SU-DHL-6 (cell line): ENCODE measurements at regions not wholly inside any gene's neighbourhood (a gene's known extent, or its start where the extent isn't known, plus 50 kb on each side); places are given as distances from the start of the nearest gene placed in this dataset.
"Not testable (repeated sequence)": the region's sequence is repeated elsewhere in the genome, so short reads cannot be mapped to it uniquely, and the experiment has no call there.

Experiments
- H2AFZ ChIP-seq: fragments of 200-600 bp; sonication (generic); 2 replicates; pipeline ENCODE4 v1.6.1; 2014; ENCODE audit warnings: low read depth, mild to moderate bottlenecking, moderate library complexity, mixed read lengths, antibody characterized with exemption, low read length; ENCODE audit not compliant: severe bottlenecking
- H3F3A ChIP-seq: fragments of 200-600 bp; shearing (Covaris generic); 2 replicates; pipeline ENCODE4 v1.6.0; 2016; ENCODE audit warnings: antibody characterized with exemption, mild to moderate bottlenecking; ENCODE audit not compliant: insufficient read depth
- H3K27ac ChIP-seq: fragments of 200-600 bp; sonication (generic); 2 replicates; pipeline ENCODE4 v1.5.1; 2016; ENCODE audit warnings: low read depth, mild to moderate bottlenecking, low read length, moderate library complexity, mixed read lengths
- H3K27me3 ChIP-seq: fragments of 200-600 bp; sonication (generic), shearing (Covaris generic); 2 replicates; pipeline ENCODE4 v1.6.0; 2014; ENCODE audit warnings: mild to moderate bottlenecking, low read length
- H3K36me3 ChIP-seq: fragments of 200-600 bp; sonication (generic); 2 replicates; pipeline ENCODE4 v1.6.1; 2014; ENCODE audit warnings: mild to moderate bottlenecking, low read length, mixed read lengths
- H3K4me2 ChIP-seq: fragments of 300-600, 200-600 bp; shearing (Covaris generic), sonication (generic); 2 replicates; pipeline ENCODE4 v1.6.0; 2014; ENCODE audit warnings: low read length, low read depth, mild to moderate bottlenecking; ENCODE audit not compliant: poor library complexity, severe bottlenecking
- H3K4me3 ChIP-seq: fragments of 200-600 bp; sonication (generic); 2 replicates; pipeline ENCODE4 v1.5.1; 2014; ENCODE audit warnings: antibody characterized with exemption, low read length, mild to moderate bottlenecking, mixed read lengths; ENCODE audit not compliant: insufficient read depth, poor library complexity, severe bottlenecking
- H3K79me2 ChIP-seq: fragments of 200-600 bp; sonication (generic); 2 replicates; pipeline ENCODE4 v1.6.1; 2014; ENCODE audit warnings: mild to moderate bottlenecking, low read length, moderate library complexity; ENCODE audit not compliant: insufficient read depth
- H3K9ac ChIP-seq: fragments of 200-600 bp; sonication (generic); 2 replicates; pipeline ENCODE4 v1.7.0; 2014; ENCODE audit warnings: mild to moderate bottlenecking, low read length
- H3K9me2 ChIP-seq: fragments of 200-600 bp; sonication (generic); replicated peaks from 2 replicates; pipeline ENCODE4 v1.6.1; 2014; ENCODE audit warnings: low read length; ENCODE audit not compliant: insufficient read depth
- H3K9me3 ChIP-seq: fragments of 200-600 bp; sonication (generic); 2 replicates; pipeline ENCODE4 v1.6.1; 2014; ENCODE audit warnings: low read length, mixed read lengths; ENCODE audit not compliant: insufficient read depth
- H4K20me1 ChIP-seq: fragments of 200-600 bp; sonication (generic); 2 replicates; pipeline ENCODE4 v1.6.1; 2014; ENCODE audit warnings: low read depth, mild to moderate bottlenecking, antibody characterized with exemption, low read length, moderate library complexity, mixed read lengths
- CTCF ChIP-seq: fragments of 200-600 bp; sonication (generic); IDR thresholded peaks from one replicate; pipeline ENCODE4 v1.5.1; 2017; ENCODE audit warnings: antibody characterized with exemption, mild to moderate bottlenecking, low read length, moderate library complexity; ENCODE audit not compliant: insufficient read depth, poor library complexity, severe bottlenecking
- EZH2phosphoT487 ChIP-seq: fragments of 200-600 bp; sonication (generic), shearing (Covaris generic); conservative IDR thresholded peaks from 2 replicates; pipeline ENCODE4 v1.6.1; 2018; ENCODE audit warnings: mild to moderate bottlenecking, antibody characterized with exemption, low read length, moderate library complexity, mixed read lengths

- no peak overlapping the region for H3K4me3 ChIP-seq
- no peaks in the 10 kb centered on the region for H3F3A ChIP-seq
- no peaks in the 10 kb centered on the region for H3K27me3 ChIP-seq
- H3K9me3 ChIP-seq = no peaks in the 10 kb centered on the region
- H3K9ac ChIP-seq = no peak overlapping the region
- H3K9me2 ChIP-seq = no peaks in the 10 kb centered on the region
- no peaks in the 10 kb centered on the region for H3K79me2 ChIP-seq
- no peak overlapping the region for H3K27ac ChIP-seq
- no peaks in the 10 kb centered on the region for H4K20me1 ChIP-seq
- TF ChIP-seq EZH2phosphoT487 = no peak
- no peaks in the 10 kb centered on the region for H3K36me3 ChIP-seq
- no peak overlapping the region for H3K4me2 ChIP-seq
- H2AFZ ChIP-seq = no peak overlapping the region
These were observed 410.4 kb upstream of the SMIM31 start for GRCh38 chr4:164343472-164343976.

- Histone ChIP-seq H3K27me3 (no peaks in the 10 kb centered on the region), H3K79me2 (no peaks in the 10 kb centered on the region), H3K9me2 (no peaks in the 10 kb centered on the region), H3K9me3 (no peaks in the 10 kb centered on the region), H4K20me1 (no peaks in the 10 kb centered on the region), H3K4me3 (no peak overlapping the region), H2AFZ (no peak overlapping the region), H3K27ac (no peak overlapping the region), H3K36me3 (no peaks in the 10 kb centered on the region), H3K9ac (no peak overlapping the region), H3K4me2 (no peak overlapping the region), H3F3A (no peaks in the 10 kb centered on the region)
- no peak for TF ChIP-seq EZH2phosphoT487
- TF ChIP-seq CTCF = no peak
These were observed 408.2 kb upstream of the SMIM31 start for GRCh38 chr4:164345756-164346155.

- TF ChIP-seq CTCF (no peak), EZH2phosphoT487 (no peak)
- H3K9me3 ChIP-seq = no peaks in the 10 kb centered on the region
- no peak overlapping the region for H3K4me3 ChIP-seq
These were observed 403.9 kb upstream of the SMIM31 start for GRCh38 chr4:164350061-164350460.

GRCh38 chr4:164350716-164351115, 403.2 kb upstream of the SMIM31 start:
- not testable (repeated sequence) for H3K9ac ChIP-seq, H3K27me3 ChIP-seq, H2AFZ ChIP-seq, H3K9me3 ChIP-seq, H4K20me1 ChIP-seq, H3K4me3 ChIP-seq, H3K4me2 ChIP-seq, H3K79me2 ChIP-seq, H3K27ac ChIP-seq, H3K36me3 ChIP-seq, H3K9me2 ChIP-seq, H3F3A ChIP-seq

More at GRCh38 chr4:164350061-164350460, 403.9 kb upstream of the SMIM31 start:
- Histone ChIP-seq H3K4me2 (no peak overlapping the region), H3K79me2 (no peaks in the 10 kb centered on the region), H4K20me1 (no peaks in the 10 kb centered on the region), H3F3A (no peaks in the 10 kb centered on the region), H3K9ac (no peak overlapping the region), H3K36me3 (no peaks in the 10 kb centered on the region), H3K27ac (no peak overlapping the region), H2AFZ (no peak overlapping the region), H3K9me2 (no peaks in the 10 kb centered on the region), H3K27me3 (no peaks in the 10 kb centered on the region)
